ENCODE measurements at regions not wholly inside any gene's neighbourhood (a gene's known extent, or its start where the extent isn't known, plus 50 kb on each side); places are given as distances from the start of the nearest gene placed in this dataset.

DNA sequence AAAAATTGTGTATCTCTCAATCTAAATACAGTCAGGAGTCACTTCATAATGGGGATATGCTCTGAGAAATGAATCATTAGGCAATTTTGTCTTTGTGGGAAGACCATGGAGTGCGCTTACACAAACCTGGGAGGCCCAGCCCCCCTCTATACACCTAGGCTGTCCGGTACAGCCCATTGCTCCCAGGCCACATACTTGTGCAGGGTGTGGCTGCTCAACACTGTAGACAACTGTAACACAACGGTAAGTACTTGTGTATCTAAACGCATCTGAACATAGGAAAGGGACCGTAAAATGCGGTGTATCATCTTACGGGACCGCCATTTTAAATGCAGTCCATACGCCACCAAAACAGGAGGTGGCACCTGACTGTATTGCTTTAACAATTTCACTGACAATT, 58.0 kb upstream of the FRMD1 start:
- Histone ChIP-seq H3K9me3 (ENCODE audit: control insufficient read depth, low read length) (no peaks in the 10 kb centered on the region), H3K9ac (ENCODE audit: extremely low read depth, low read length, poor library complexity, severe bottlenecking) (no peak overlapping the region), H3K27ac (ENCODE audit: low read depth, low read length) (no peak overlapping the region), H3K36me3 (ENCODE audit: control insufficient read depth, insufficient read depth, low read length) (no peaks in the 10 kb centered on the region), H3K4me3 (ENCODE audit: low read length) (no peak overlapping the region), H3K27me3 (ENCODE audit: control insufficient read depth, insufficient read depth, low read length, poor library complexity, severe bottlenecking) (no peaks in the 10 kb centered on the region), H3K4me1 (ENCODE audit: control insufficient read depth, insufficient read depth, low read length) (peaks cover 6% of the 10 kb centered on the region)
- H3K4me3 Mint-ChIP-seq = no peak overlapping the region
- peaks cover 23% of the 10 kb centered on the region for H3K27me3 Mint-ChIP-seq (ENCODE audit: insufficient read depth)
- H3K9me3 Mint-ChIP-seq = no peaks in the 10 kb centered on the region
- 94 to 97% methylated on average over 8 to 9 of the region's 9 CpGs for WGBS, 2 experiments (ENCODE audit: insufficient coverage in 1 of 2, insufficient read length in 1 of 2)
- TF ChIP-seq CTCF (conservative IDR thresholded peaks at IDR 0.05) = no peak
- H3K36me3 Mint-ChIP-seq (ENCODE audit: low read depth) = no peaks in the 10 kb centered on the region
- no peak overlapping the region for H3K27ac Mint-ChIP-seq
- peaks cover 13% of the 10 kb centered on the region for H3K4me1 Mint-ChIP-seq
- no peak for DNase-seq

DNA sequence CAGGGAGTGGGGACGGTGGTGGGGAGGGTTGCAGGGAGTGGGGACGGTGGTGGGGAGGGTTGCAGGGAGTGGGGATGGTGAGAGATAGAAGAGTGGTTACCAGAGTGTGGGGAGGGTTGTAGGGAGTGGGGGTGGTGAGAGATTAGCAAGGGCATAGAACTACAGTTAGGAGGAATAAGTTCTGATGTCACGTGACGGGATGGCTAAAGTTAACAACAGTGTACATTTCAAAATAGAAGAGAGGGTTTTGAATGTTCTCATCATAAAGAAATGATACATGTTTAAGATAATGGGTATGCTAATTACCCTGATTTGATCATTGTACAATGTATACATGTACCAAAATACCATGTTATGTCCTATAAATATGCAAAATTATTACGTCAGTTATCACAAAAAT, 57.6 kb upstream of the FRMD1 start:
- no peaks in the 10 kb centered on the region for H3K36me3 ChIP-seq (ENCODE audit: control insufficient read depth, insufficient read depth, low read length)
- DNase-seq = no peak
- no peak overlapping the region for H3K4me3 ChIP-seq (ENCODE audit: low read length)
- no peak overlapping the region for H3K9ac ChIP-seq (ENCODE audit: extremely low read depth, low read length, poor library complexity, severe bottlenecking)
- H3K27ac Mint-ChIP-seq = no peak overlapping the region
- no peak overlapping the region for H3K27ac ChIP-seq (ENCODE audit: low read depth, low read length)
- H3K9me3 ChIP-seq (ENCODE audit: control insufficient read depth, low read length) = no peaks in the 10 kb centered on the region
- no peak overlapping the region for H3K4me3 Mint-ChIP-seq
- peaks cover 17% of the 10 kb centered on the region for H3K4me1 Mint-ChIP-seq
- H3K36me3 Mint-ChIP-seq (ENCODE audit: low read depth) = no peaks in the 10 kb centered on the region
- no peaks in the 10 kb centered on the region for H3K27me3 ChIP-seq (ENCODE audit: control insufficient read depth, insufficient read depth, low read length, poor library complexity, severe bottlenecking)
- 91 to 92% methylated on average over 2 to 5 of the region's 5 CpGs for WGBS, 2 experiments (ENCODE audit: insufficient coverage in 1 of 2, insufficient read length in 1 of 2)
- no peak for TF ChIP-seq CTCF (conservative IDR thresholded peaks at IDR 0.05)
- H3K9me3 Mint-ChIP-seq = no peaks in the 10 kb centered on the region
- H3K27me3 Mint-ChIP-seq (ENCODE audit: insufficient read depth) = peaks cover 23% of the 10 kb centered on the region
- peaks cover 10% of the 10 kb centered on the region for H3K4me1 ChIP-seq (ENCODE audit: control insufficient read depth, insufficient read depth, low read length)

GRCh38 chr6:168136001-168136400, 57.0 kb upstream of the FRMD1 start:
- no peak overlapping the region for H3K4me3 Mint-ChIP-seq
- Histone ChIP-seq H3K4me1 (ENCODE audit: control insufficient read depth, insufficient read depth, low read length) (peaks cover 13% of the 10 kb centered on the region), H3K27ac (ENCODE audit: low read depth, low read length) (no peak overlapping the region), H3K27me3 (ENCODE audit: control insufficient read depth, insufficient read depth, low read length, poor library complexity, severe bottlenecking) (no peaks in the 10 kb centered on the region), H3K9ac (ENCODE audit: extremely low read depth, low read length, poor library complexity, severe bottlenecking) (no peak overlapping the region), H3K4me3 (ENCODE audit: low read length) (no peak overlapping the region), H3K9me3 (ENCODE audit: control insufficient read depth, low read length) (no peaks in the 10 kb centered on the region), H3K36me3 (ENCODE audit: control insufficient read depth, insufficient read depth, low read length) (no peaks in the 10 kb centered on the region)
- peak; percentile 13 for DNase-seq
- H3K9me3 Mint-ChIP-seq = no peaks in the 10 kb centered on the region
- peaks cover 24% of the 10 kb centered on the region for H3K4me1 Mint-ChIP-seq
- TF ChIP-seq CTCF (conservative IDR thresholded peaks at IDR 0.05) = no peak
- no peaks in the 10 kb centered on the region for H3K36me3 Mint-ChIP-seq (ENCODE audit: low read depth)
- no peak overlapping the region for H3K27ac Mint-ChIP-seq
- WGBS, 2 experiments (ENCODE audit: insufficient coverage in 1 of 2, insufficient read length in 1 of 2) = 90 to 94% methylated on average over 3 to 7 of the region's 7 CpGs
- peaks cover 28% of the 10 kb centered on the region for H3K27me3 Mint-ChIP-seq (ENCODE audit: insufficient read depth)

Data from endodermal cell (in vitro differentiated cells).